ENCODE measurements at regions not wholly inside any gene's neighbourhood (a gene's known extent, or its start where the extent isn't known, plus 50 kb on each side); places are given as distances from the start of the nearest gene placed in this dataset.

DNA sequence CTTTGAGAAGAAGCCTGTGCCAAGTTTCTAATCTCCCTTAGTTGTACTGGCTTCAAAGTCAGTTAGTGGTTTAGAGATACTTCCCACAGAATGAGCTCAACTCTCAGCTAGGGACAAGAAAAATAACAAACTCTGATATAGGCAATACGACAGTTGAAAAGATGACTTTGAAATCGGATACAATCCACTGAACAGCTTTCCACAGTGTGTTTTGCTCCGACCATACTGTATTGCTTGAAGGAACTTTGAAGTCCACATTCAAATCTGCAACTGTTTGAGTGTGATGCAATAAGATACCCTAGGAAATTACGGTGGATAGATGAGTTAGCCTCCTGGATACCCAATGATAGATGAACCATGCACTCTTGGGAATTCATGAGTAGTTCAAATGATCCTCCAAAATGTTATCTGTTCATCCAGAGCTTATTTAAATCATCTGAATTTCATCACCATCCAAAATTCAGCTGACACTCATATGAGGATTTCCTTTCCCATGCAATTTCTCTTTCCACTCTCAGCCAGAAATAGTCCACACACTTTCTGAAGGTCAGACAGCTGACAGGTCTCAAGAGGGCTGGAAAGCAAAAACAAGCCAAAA lies 443.8 kb downstream of the HAO1 start:
- DNase-seq (ENCODE audit: low read depth in 2 of 2): peak; percentile 27 to 48

GRCh38 chr20:7497985-7498384 lies 442.3 kb downstream of the HAO1 start:
- DNase-seq (ENCODE audit: low read depth in 2 of 2): peak; percentile 59 to 97

- peak in 1 of 2 donors; percentile 65 for DNase-seq (ENCODE audit: low read depth in 2 of 2)
Observed at GRCh38 chr20:7499201-7499600, 441.1 kb downstream of the HAO1 start.

DNA sequence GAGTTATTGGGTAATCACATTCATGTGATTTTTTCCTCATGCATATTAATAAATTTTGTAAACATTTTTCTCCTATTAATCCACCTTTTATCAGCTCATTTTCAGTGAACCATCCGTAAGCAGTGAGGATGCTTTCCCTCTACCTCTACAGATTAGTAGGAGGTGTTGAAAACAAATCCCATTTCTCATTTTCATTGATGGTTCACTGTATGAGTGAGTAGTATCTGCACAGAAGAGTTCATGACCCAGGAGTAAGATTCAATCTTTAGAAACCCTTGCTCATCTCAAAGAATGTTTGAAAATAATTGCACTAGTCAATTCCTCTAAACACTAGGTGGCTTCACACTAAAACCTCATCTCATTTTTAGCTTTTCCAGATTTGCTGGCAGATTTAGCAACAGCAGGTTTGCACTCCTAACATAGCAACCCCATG lies 440.0 kb downstream of the HAO1 start:
- no peak for DNase-seq (ENCODE audit: low read depth in 2 of 2)

GRCh38 chr20:7503501-7503900 lies 436.8 kb downstream of the HAO1 start:
- DNase-seq (ENCODE audit: low read depth in 2 of 2): no peak

GRCh38 chr20:7505152-7505834 lies 435.0 kb downstream of the HAO1 start:
- DNase-seq (ENCODE audit: low read depth in 2 of 2): no peak

GRCh38 chr20:7505835-7506221 lies 434.4 kb downstream of the HAO1 start:
- DNase-seq (ENCODE audit: low read depth in 2 of 2): no peak

DNA sequence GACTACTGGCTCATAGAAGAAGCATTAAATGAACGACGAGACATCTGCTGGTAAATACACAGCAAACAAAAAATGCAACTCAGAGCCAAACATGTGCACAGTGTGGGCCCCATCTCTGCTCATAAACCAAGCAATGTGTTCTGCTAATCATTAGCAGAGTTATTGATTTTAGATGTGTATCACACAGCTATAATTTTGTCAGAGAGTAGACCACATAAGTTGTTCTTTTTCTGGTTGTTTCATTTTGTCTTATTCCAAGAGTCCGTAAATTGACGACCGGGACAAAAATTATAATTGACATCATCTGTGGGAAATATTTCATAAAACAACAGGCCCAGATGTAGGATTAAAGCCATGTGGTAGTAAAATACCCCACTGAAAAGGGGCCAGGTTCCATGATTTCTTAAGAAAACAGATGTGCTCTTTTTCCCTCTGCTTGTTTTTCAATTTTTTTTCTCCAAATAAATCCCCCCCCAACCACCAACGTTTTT lies 423.6 kb downstream of the HAO1 start:
- no peak for DNase-seq (ENCODE audit: low read depth in 2 of 2)

DNA sequence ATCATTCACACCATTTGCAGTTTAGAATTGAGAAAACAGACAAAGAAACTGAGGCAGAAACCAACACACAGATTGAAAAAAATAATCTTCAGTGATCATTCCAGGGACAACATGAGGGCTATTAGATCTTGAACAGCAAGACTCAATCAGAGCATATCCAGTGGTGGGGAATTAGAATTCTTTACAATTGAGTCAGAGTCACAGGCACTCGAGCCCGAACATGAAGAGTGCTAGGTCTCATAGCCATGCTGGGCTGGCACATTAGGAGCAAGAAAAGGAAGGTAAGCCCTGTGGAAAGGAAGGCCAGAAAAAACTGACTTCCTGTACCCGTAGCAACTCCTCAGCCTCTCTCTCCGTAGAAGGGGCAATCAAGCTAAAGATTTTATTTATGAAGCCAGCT lies 419.9 kb downstream of the HAO1 start:
- DNase-seq (ENCODE audit: low read depth in 2 of 2): no peak

GRCh38 chr20:7523288-7523687 lies 417.0 kb downstream of the HAO1 start:
- DNase-seq (ENCODE audit: low read depth in 2 of 2): no peak

GRCh38 chr20:7540018-7540417 lies 400.2 kb downstream of the HAO1 start:
- DNase-seq (ENCODE audit: low read depth in 2 of 2): no peak

DNA sequence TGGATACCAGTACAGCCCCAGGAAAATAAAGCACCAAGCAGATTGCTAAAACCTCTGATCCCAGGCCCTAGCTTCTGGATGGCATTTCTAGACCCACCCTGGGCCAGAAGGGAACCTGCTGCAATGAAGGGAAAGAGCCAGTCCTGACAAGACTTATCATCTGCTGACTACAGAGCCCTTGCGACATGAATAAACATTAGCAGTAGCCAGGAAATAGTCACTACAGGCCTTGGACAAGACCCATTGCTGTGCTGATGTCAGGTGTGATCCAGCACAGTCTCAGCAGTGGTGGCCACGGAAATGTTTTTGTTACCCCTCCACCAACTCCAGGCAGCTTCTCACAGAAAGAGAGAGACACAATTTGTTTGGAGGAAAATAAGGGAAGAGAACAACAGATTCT lies 399.3 kb downstream of the HAO1 start:
- no peak for DNase-seq (ENCODE audit: low read depth in 2 of 2)

DNA sequence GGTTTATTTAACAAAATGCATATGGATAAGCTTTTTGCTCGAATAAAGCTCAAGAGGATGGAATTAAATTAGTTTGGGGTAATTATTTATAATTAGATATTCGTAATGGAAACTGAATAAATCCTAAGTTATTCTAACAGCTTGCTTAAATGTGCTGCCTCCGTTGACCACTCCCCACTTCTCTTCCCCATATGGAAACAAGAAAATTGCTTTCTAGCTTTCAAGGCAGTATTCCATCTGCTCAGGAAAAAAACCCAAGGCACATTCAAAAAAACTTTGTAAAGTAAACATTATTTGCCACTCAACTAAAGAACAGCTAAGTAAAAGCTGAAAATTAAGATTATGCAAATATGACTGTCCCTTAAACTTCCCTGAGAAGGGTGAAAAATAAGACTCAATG lies 369.2 kb downstream of the HAO1 start:
- no peak for DNase-seq (ENCODE audit: low read depth in 2 of 2)

DNA sequence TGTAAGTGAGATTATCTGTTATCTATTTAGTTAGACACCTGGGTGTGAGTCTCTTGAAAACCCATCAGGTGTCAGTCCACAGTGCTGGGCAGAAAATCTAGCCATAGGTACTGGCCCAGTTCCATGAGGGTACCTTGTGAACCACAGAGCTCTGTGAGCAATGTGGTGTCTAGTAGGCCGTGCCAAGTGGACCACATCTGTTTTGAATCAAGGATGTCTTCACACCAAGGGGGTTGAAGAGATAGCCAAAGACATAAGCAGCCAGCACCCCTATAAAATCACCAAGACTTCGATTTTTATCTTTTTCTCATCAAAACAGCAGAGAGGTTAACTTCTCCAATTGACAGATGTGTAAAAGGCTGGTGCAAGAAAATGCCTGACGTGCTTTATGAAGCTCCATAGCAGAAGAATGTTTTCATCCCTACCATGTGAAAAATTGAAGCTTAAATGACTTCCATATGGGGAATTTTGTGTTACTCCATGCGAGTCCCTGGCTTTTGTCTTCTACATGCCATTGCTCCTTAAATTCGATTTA lies 368.7 kb downstream of the HAO1 start:
- DNase-seq (ENCODE audit: low read depth in 2 of 2): no peak

- DNase-seq (ENCODE audit: low read depth in 2 of 2): no peak
Observed at GRCh38 chr20:7579888-7580287, 360.4 kb downstream of the HAO1 start.

- no peak for DNase-seq (ENCODE audit: low read depth in 2 of 2)
Observed at GRCh38 chr20:7585126-7585679, 355.1 kb downstream of the HAO1 start.

GRCh38 chr20:7586481-7586880 lies 353.8 kb downstream of the HAO1 start:
- DNase-seq (ENCODE audit: low read depth in 2 of 2): no peak

DNA sequence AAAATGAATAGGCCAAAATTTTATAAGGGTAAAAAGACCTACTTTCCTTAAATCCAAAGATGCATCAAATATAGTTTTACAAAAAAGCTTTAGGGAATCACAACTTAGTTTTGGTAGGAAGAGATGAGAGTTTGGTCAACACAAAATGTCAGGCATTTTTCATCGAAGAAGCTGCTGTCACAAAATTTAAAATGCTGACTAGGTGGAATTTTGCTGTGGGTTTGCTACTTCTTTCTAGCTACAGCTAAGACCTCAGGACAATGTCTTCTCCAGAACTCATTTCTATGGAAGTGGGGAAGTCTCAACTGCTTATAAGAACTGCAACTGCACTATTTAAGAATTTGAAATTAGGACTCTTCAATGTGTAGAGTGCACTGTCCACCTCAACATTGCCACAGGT lies 351.1 kb downstream of the HAO1 start:
- no peak for DNase-seq (ENCODE audit: low read depth in 2 of 2)

DNA sequence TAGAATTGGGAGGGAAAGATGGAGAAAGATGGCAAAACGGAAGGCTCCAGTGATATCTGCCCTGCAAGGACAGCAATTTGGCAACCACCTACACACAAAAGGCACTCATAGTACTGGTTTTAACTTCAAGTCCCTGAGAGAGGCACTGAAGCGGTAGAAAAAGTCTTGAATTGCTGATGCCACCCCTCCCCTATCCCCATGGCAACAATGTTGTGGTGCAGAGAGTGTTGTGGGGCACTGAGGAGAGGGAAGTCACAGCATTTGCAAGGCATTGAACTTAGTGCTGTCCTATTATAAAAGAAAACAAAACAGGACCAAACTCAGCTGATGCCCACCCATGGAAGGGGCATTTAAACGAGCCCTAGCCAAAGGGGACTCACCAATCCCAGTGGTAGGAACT lies 343.7 kb downstream of the HAO1 start:
- no peak for DNase-seq (ENCODE audit: low read depth in 2 of 2)

GRCh38 chr20:7601431-7601830 lies 338.8 kb downstream of the HAO1 start:
- no peak for DNase-seq (ENCODE audit: low read depth in 2 of 2)

DNA sequence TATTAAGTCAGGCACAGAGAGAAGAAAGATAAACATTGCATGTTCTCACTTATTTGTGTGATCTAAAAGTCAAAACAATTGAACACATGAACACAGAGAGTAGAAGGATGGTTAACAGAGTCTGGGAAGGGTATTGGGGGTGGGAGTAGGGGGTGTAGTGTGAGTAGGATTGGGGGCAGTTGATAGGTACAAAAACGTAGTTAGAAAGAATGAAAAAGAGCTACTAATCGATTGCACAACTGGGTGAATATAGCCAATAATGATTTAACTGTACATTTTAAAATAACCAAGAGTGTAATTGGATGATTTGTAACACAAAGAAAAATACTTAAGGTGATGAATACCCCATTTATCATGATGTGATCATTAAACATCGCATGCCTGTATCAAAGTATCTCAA lies 333.3 kb downstream of the HAO1 start:
- no peak for DNase-seq (ENCODE audit: low read depth in 2 of 2)

GRCh38 chr20:7608250-7608649 lies 332.0 kb downstream of the HAO1 start:
- peak; percentile 12 to 16 for DNase-seq (ENCODE audit: low read depth in 2 of 2)

- DNase-seq (ENCODE audit: low read depth in 2 of 2): no peak
Observed at GRCh38 chr20:7609251-7609650, 331.0 kb downstream of the HAO1 start.

All from lung microvascular endothelial cell (primary cell).